ENCODE measurements at regions not wholly inside any gene's neighbourhood (a gene's known extent, or its start where the extent isn't known, plus 50 kb on each side); places are given as distances from the start of the nearest gene placed in this dataset.
A peak's percentile ranks its signal among the peaks of the same experiment; 100 is the strongest.

GRCh38 chr15:79677241-79677640, 219.6 kb downstream of the MTHFS start:
- no peak for DNase-seq (ENCODE audit: low spot score)
- no peak overlapping the region for H3K27ac ChIP-seq
- TF ChIP-seq CTCF (conservative IDR thresholded peaks at IDR 0.05; ENCODE audit: low read depth): no peak
- ChIA-PET POLR2A (ENCODE audit: low non-redundant PET) (no interaction called here), CTCF (no interaction called here)

- no peak for TF ChIP-seq CTCF (conservative IDR thresholded peaks at IDR 0.05; ENCODE audit: low read depth)
- DNase-seq (ENCODE audit: low spot score): no peak
- no peak overlapping the region for H3K27ac ChIP-seq
- ChIA-PET CTCF (no interaction called here), POLR2A (ENCODE audit: low non-redundant PET) (no interaction called here)
Observed at GRCh38 chr15:79678032-79678701, 218.6 kb downstream of the MTHFS start.

DNA sequence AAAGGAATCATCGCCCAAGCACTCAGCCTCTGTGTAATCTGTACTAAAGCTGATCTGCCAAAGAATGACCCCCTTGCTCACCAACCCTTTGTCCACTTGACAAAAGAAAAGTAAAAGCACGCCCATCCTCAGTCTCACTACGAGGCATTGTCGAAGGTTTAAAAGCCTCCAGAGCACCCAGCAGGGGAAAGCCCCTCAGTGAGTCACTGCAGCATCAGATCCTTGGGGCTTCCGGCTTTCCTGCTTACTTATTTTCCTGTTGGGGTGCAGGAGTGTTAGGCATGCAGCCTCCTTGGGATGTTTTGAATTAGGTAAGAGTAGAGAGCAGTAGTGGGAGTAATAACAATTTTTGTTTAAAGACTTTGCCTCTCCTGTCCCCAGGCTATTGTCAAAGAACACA, 216.1 kb downstream of the MTHFS start:
- no peak for TF ChIP-seq CTCF (conservative IDR thresholded peaks at IDR 0.05; ENCODE audit: low read depth)
- H3K27ac ChIP-seq: no peak overlapping the region
- DNase-seq (ENCODE audit: low spot score): peak; percentile 82
- ChIA-PET CTCF (no interaction called here), POLR2A (ENCODE audit: low non-redundant PET) (no interaction called here)

DNA sequence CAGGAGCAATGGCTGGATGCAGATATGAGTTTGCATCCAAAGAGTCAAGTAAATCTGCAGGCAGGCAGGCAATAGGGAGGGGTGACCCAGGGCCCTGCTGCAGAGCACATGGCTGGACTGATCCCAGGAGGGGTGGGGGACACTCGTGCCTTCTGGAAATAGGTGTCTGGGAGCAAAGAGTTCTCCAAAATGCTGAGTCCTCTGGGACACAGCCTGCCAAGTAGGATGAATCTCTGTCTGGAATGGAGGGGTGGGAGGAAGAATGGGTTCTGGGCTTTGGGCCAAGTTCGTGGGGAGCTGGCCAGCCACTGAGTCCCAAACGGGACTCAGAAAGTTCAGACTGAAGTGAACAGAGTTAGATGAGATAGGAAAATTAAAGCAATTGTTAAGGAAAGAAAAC, 214.5 kb downstream of the MTHFS start:
- TF ChIP-seq CTCF (conservative IDR thresholded peaks at IDR 0.05; ENCODE audit: low read depth): no peak
- H3K27ac ChIP-seq: peak overlapping the region; percentile 42; the same call in 1 of the 2 replicates
- CTCF ChIA-PET: no interaction called here
- DNase-seq (ENCODE audit: low spot score): peak; percentile 34
- POLR2A ChIA-PET (ENCODE audit: low non-redundant PET): no interaction called here

DNA sequence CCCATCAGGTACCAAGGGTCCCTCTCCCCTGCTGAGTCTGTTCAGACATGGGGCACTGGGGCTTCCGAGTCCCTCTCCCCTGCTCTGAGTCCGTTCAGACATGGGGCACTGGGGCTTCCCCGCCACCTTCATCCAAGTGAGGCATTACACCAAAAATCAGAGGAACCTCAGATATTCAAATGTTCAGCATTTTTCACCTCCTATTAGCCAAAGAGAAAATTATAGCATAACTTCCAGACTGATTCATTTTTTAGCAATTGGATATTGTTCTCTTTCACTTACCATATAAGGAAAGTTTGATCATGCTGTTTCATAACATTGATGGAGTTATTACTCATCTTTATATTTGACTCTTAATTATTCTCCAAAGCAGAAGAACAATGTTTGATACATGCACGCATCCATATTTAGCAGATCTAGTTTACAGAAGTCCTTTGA, 213.9 kb downstream of the MTHFS start:
- no peak for TF ChIP-seq CTCF (conservative IDR thresholded peaks at IDR 0.05; ENCODE audit: low read depth)
- POLR2A ChIA-PET (ENCODE audit: low non-redundant PET): no interaction called here

DNA sequence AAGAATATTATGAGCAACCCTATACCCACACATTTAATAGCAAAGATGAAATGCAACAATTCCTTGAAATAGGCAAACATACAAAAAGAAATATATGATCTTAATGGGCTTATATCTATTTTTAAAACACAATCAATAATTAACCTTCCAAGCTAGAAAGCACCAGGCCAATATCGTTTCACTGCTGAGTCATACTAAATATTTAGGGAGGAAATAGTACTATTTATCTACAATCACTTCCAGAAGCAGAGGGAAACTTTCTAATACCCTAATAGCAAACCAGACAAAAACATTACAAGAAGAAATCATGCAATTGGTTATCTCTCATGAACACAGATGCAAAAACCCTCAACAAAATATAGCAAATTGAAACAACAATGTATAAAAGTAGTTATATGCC, 207.8 kb downstream of the MTHFS start:
- ChIA-PET CTCF (no interaction called here), POLR2A (ENCODE audit: low non-redundant PET) (no interaction called here)
- no peak overlapping the region for H3K27ac ChIP-seq
- no peak for TF ChIP-seq CTCF (conservative IDR thresholded peaks at IDR 0.05; ENCODE audit: low read depth)
- DNase-seq (ENCODE audit: low spot score): no peak

More for the DNA sequence above, 213.9 kb downstream of the MTHFS start:
- DNase-seq (ENCODE audit: low spot score): peak; percentile 48
- CTCF ChIA-PET: no interaction called here
- H3K27ac ChIP-seq: peak overlapping the region; percentile 42; the same call in 1 of the 2 replicates

Measured in RWPE1 (cell line).